ENCODE measurements at regions not wholly inside any gene's neighbourhood (a gene's known extent, or its start where the extent isn't known, plus 50 kb on each side); places are given as distances from the start of the nearest gene placed in this dataset.
"Not testable (repeated sequence)": the region's sequence is repeated elsewhere in the genome, so short reads cannot be mapped to it uniquely, and the experiment has no call there.

DNA sequence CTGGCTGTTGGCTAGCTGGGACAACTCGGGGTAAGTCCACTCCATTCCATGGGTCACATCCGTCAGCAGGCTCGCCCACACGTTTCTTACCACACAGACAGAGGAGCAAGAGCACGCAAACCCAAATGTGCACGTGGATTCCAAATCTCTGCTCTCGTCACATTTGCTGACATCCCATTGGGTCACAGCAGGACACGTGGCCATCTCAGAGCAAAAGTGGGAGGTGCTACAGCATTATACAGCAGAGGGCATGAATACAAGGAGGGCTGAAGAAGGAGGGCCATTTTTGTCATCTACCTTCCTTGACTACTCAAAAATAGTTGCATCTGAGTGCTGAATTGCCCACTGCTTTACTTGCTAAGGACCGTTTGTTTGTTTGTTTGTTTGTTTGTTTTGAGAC lies 84.7 kb downstream of the RBBP6 start:
- DNase-seq (ENCODE audit: low spot score), result no peak

DNA sequence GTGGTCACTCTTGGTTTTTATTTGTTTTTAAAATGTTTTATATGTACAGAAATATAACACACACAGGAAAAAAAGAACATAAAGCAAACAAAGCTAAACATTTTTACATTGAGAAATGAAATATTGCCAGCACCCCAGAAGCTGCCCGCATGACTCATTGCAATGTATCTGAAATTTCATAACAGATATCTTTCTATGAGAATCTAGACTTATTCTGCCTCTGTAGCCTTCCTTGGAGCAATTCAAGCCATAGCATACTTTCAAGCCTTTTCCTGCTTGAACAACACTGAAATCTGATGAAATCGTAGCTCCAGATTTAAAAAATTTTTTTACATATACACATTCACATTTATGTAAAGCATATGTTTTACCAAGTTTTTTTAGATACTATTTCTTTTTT lies 86.9 kb downstream of the RBBP6 start:
- DNase-seq (ENCODE audit: low spot score), result no peak

DNA sequence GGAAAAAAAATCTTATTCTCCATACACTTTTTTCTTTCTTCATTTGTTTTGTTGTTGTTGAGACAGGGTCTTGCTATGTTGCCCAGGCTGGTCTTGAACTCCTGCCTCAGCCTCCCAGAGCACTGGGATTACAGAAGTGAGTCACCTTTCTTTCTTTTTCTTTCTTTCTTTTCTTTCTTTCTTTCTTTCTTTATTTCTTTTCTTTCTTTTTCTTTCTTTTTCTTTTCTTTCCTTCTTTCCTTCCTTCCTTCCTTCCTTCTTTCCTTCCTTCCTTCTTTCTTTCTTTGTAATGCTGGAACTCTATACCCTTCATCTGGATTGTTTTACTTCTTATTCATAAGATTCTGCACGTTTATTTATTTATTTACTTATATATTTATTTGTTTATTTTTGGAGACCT lies 94.5 kb upstream of the TNRC6A start:
- DNase-seq (ENCODE audit: low spot score), result no peak

DNA sequence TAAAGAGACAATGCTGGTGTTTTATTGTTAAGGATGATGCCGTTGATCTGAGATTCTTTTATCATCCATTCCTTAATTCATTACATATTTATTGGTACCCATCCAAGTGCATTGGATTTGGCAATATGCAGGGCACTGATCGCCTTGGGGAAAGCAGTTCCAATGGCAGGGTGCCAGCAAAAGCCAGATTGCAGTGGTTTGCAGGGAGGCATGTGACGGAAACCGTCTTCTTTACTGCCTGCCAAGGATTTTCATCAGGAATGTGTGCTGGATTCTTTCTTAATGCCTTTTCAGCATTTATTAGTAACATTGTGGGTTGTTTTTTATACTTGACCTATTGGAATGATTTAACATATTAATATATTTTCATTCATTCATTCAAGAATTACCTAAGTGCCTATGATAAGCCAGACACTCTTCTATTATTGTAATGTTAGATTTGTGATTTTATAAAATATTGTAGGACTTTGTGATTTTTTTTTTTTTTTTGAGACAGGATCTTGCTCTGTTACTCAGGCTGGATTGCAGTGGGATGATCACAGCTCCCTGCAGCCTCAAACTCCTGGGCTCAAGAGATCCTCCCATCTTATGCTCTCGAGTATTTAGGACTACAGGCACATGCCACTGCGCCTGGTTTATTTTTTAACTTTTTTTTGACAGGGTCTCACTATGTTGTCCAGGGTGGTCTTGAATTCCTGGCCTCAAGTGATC lies 93.4 kb upstream of the TNRC6A start:
- DNase-seq (ENCODE audit: low spot score), result peak; percentile 94

DNA sequence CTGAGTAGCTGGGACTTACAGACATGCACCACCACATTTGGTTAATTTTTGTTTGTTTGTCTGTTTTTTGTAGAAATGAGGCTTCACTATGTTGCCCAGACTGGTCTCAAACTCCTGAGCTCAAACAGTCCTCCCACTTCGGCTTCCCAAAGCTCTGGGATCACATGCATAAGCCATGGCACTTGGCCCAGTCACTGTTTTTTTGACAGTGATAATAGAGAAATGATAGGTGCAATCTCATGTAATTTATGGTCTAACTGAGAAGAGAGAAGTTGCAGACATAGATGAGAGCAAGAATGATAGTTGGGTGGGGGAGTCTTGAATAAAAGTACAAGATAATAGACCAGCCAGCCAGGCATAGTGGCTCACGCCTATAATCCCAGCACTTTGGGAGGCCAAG lies 89.7 kb upstream of the TNRC6A start:
- no peak for DNase-seq (ENCODE audit: low spot score)

DNA sequence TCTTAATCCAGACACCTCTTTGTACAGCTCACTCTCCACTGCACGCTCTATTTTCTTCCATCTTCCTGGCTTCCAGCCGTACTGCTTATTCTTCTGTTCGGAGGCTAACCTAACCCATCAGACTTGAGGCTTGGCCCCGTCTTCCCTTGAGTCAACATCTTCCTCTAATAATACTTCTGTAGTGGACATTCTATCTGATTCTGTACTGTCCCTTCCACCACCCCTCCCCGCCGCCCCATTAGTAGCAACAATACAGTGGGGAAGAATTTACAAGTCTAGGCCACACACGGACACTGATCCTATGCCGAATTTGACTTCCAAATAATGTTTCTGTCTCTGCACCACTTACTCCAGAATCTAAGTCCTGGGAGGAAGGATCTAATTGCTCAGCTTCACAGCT lies 86.0 kb upstream of the TNRC6A start:
- DNase-seq (ENCODE audit: low spot score), result no peak

DNA sequence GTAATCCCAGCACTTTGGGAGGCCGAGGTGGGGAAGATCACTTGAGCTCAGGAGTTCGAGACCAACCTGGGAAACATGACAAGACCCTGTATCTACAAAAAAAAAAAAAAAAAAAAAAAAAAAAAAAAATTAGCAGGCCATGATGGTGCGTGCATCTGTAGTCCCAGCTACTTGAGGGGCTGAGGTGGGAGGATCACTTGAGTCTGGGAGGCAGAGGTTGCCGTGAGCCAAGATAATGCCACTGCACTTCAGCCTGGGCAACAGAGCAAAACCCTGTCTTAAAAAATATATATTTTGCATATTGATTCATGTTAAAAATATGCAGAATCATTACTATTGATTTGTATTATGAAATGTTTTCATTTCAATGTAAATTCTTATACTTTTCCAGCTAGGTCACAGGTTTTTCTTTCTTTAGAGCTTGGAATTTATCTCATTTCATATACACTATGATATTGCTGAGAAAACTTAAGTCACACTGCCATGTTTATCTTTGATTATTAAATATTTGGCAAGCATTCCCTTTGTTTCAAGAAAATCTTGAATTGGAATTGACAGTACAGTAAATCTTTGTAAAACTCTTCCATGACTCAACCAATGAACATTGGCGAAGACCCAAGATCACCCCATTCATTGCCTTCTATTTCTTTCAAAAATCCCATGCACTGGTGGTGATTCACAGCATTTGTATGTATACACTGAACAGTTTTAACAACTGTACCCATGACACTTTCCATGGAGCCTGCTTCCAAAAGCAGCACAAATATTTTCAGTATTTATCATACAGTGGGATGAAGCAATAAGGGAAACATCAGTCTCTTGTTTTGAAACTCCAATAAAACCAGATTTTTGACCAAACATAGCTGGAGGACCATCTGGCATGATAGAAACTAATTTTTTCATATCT lies 83.5 kb upstream of the TNRC6A start:
- peak; percentile 94 for DNase-seq (ENCODE audit: low spot score)

DNA sequence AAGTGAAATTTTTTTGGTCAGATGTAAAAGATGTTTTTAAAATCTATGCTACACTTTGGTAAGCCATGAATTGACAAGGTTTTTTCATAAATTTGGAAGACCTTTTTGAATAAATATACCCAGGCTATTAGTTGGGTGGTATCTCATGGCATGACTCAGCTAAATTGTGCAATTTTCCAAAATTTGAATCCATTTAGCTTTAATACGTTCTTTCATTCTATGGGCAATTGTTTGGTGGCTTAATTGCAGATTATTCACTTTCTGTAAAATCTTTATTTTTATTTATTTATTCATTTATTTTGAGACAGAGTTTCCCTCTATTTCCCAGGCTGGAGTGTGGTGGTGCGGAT lies 82.8 kb upstream of the TNRC6A start:
- DNase-seq (ENCODE audit: low spot score), result no peak

DNA sequence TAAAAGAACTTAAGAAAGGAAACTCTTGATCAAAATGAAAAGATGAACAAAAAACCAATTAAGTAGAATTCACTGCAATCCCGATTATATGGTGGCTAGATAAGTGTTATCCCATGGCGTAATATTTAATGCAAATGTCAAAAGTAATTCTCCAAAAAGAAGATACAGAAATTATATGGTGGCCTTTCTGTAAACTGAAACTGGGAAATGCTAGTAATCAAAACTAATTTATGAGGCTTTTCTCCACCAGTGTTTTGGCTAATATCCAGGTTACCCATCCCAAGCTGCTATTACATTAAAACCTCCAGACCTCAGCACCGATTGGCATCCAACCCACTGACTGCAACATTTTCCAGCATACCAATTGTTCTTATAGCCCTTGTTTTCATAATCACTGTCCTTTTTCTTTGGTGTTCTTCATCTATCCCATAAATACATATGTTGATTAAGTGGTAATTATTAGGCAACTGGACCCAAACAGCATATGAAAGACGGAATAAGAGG lies 77.2 kb upstream of the TNRC6A start:
- no peak for DNase-seq (ENCODE audit: low spot score)

DNA sequence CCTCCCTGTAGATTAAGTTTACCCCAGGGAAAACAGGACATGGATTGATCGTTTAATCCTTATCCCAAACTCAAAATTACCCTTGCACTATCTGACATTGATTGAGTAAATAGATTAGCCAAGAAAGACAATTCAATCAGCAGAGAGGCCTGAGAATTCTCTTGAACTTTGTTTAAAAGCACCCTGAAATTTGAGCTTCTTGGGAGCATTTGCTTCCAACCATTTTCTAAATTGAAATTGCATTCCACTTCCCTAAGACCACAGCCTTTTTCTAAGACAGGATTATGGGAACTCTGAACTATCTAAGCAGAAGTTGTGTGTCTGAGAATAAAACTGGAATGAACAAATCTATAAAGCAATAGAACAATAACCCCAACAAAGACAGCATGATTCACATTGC lies 76.6 kb upstream of the TNRC6A start:
- no peak for DNase-seq (ENCODE audit: low spot score)

DNA sequence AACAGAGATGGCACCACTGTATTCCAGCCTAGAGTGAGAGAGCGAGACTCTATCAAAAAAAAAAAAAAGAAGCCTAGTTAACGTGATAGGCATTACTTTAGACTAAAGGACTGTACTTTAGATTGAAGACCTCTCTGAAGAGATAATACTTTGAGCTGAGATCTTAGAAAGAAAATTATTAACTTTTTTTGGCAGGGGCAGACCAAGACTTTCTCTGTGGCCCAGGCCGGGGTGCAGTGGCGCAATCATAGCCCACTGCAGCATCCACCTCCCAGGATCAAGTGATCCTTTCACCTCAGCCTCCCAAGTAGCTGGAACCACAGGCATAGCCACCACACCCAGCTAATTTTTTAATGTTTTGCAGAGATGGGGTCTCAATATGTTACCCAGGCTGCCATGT lies 75.7 kb upstream of the TNRC6A start:
- DNase-seq (ENCODE audit: low spot score), result no peak

DNA sequence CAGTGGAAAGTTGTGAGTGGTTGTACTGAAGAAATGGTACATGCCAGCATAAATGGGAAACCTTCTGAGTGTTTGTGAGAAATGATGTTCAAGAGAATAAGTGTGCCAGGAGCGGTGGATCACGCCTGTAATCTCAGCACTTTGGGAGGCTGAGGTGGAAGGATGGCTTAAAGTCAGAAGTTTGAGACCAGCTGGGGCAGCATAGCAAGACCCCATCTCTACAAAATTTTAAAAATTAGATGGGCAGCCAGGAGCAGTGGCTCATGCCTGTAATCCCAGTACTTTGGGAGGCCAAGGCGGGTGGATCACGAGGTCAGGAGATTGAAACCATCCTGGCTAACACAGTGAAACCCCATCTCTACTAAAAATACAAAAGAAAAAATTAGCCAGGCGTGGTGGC lies 63.5 kb upstream of the TNRC6A start:
- not testable (repeated sequence) for DNase-seq (ENCODE audit: low spot score)

DNA sequence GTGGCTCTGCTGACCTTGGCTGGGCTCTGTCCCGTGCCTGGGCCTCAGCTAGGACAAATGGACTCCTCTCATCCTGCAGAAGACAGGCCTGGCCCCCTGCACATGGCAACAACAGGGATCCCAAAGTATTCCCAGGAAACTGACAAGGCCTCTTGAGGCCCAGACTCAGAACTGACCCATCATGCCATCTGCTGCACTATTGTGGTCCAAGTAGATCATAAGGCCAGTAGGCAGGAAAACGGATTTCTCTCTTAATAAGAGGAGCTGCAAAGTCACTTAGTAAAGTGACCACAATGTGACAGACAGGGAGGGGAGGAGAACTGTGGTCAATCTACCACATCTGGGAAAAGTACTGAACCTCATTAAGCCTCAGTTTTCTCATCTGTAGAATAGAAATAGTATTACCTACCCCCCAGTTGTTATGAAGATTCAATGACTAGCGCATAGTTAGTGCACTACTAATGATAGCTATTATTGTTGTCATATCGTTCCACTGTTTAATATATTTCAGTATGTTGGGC lies 62.1 kb upstream of the TNRC6A start:
- no peak for DNase-seq (ENCODE audit: low spot score)

DNA sequence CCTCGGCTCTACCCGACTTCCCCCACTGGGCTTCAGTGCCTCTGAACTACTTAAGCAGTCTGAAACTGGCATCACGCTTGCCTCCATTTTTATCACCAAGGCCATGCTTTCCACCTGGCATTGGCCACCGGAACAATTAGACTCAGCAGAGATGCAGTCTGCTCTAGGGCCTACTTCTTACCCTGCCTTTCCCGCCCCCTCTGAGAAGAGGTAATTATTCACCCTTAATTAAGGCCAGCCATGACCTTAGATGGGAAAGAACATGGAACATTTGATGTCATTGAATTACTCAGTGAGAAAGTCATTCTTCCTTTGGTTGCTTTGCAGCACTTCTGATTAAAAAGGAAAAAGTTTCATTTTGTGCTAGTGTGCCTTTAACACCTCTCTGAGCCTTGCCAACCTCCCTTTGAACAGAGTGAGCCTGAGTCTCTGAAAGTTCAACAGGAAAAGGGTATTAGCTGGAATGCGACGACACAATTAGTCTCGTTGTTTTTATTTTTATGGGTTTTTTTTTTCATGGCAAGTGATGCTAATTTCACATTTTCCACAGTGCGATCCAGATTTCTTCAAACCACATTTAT lies 60.9 kb upstream of the TNRC6A start:
- peak; percentile 64 for DNase-seq (ENCODE audit: low spot score)

DNA sequence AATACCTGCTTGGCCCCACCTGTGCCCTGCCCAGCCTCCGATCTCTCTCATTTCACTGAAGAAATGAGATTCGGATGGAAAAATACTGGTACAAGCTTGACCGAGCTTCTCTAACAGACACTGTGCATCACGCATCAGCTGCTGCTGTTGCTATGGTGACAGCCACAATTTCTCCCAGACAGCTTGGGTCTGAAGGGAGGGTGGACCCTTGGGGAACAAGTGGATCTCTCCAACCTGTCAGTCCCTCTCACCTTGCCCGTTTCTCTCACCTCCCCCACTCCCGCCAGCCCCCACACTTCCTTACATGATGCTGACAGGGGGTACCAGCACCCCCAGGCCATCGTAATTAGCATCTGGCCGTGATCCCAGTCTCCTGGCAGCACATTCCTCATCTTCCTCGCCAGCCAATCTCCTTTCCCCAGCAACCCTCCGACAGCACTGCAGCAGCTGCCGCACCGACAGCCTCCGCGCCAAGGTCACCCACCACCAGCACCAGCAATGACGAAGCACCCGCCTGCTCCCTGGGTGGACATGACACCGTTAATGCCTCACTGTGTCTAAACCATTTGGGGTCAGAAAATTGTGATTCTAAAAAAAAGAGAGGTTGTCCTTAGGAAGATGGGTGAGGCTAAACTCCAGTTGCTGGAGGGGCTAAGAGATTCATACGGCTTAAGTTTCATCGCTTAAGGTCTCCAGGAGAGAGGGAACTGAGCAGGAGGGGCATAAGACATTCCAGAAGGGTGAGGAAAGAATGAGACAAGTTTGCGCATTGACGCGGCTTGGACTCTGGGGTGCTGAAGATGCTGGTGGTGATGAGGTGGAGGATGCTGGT lies 58.6 kb upstream of the TNRC6A start:
- DNase-seq (ENCODE audit: low spot score), result peak; percentile 85

DNA sequence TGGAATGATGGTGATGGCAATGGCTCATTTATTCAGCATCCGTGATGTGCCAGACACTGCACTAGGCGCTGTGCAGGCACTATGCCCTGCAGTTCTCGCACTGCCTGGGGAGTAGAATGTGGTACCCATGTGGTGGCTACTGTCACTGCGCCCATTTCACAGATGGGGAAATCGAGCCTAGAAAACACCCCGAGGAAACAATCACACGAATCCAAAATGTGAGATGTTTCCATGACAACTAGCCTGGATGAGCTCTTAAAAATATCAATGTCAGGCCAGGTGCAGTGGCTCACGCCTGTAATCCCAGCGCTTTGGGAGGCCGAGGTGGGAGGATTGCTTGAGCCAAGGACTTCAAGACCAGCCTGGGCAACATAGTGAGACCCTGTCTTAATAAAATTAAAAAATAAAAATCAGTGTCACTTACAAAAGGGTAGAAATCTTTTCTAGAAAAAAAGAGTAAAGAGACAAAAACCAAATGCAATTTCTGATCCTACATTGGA lies 57.9 kb upstream of the TNRC6A start:
- no peak for DNase-seq (ENCODE audit: low spot score)

DNA sequence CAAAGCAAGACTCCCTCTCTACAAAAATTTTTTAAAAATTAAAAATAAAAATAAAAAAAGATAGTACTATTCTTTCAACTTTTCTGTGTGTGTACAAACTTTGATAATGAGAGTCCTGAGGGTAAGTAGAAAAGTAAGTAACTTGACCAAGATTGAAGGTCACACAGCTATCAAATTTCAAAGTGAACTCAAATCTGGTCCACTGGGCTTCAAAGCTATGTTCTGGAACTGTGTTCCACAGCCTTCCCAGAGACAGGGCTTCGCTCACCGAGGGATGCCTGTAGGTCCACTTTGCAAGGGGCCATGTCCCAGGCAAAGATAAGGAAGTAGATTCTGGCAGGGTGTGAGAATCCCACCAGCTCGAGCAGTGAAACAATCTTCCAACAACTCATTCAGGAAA lies 56.3 kb upstream of the TNRC6A start:
- no peak for DNase-seq (ENCODE audit: low spot score)

DNA sequence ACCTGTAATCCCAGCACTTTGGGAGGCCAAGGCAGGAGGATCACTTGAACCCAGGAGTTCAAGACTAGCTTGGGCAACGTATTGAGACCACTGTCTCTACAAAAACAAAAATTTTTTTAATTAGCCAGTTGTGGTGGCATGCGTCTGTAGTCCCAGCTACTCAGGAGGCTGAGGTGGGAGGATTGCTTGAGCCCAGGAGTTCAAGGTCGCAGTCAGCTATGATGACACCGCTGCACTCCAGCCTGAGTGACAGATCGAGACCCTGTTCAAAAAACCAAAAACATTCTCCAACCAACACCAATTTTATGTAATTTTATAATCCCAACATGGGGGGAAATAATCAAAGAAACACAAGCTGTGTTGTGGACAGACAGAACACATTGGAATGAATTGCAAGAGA lies 54.6 kb upstream of the TNRC6A start:
- no peak for DNase-seq (ENCODE audit: low spot score)

DNA sequence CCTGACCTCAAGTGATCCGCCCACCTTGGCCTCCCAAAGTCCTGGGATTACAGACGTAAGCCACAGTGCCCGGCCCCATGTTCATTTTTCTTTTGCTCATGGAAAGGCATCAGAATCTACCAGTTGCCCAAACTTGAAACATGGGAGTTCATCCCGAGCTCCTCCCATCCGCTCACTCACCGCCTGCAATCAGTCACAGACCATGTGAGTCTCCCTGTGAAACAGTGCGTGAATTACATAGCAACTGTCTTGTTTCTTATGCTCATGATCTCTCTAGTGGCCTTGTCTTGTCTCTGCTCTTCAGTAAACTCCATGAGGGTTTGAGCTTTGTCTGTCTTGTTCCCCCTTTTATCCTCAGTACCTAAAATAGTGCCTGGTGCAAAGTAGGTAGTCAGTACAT lies 52.1 kb upstream of the TNRC6A start:
- no peak for DNase-seq (ENCODE audit: low spot score)
